HFFc6 (cell line): ENCODE measurements at regions not wholly inside any gene's neighbourhood (a gene's known extent, or its start where the extent isn't known, plus 50 kb on each side); places are given as distances from the start of the nearest gene placed in this dataset.

Experiments used
- DNase-seq: peaks from one replicate; pipeline ENCODE4 v3.0.0-alpha.2; 2018
- H3K27ac Mint-ChIP-seq: 2 replicates; pipeline ENCODE4 v1.8.0; 2020; ENCODE audit warnings: mild to moderate bottlenecking, mixed read lengths
- H3K27me3 Mint-ChIP-seq: 2 replicates; pipeline ENCODE4 v1.8.0; 2021; ENCODE audit warnings: mild to moderate bottlenecking, moderate library complexity, mixed read lengths; ENCODE audit not compliant: insufficient read depth
- H3K36me3 Mint-ChIP-seq: 2 replicates; pipeline ENCODE4 v1.8.0; 2021; ENCODE audit warnings: low read depth, mixed read lengths
- H3K4me1 Mint-ChIP-seq: 2 replicates; pipeline ENCODE4 v1.8.0; 2020; ENCODE audit warnings: low read depth, mixed read lengths
- H3K4me3 Mint-ChIP-seq: 2 replicates; pipeline ENCODE4 v1.8.0; 2020; ENCODE audit warnings: mild to moderate bottlenecking, moderate library complexity, mixed read lengths
- H3K9me3 Mint-ChIP-seq: 2 replicates; pipeline ENCODE4 v1.8.0; 2020; ENCODE audit warnings: mild to moderate bottlenecking, mixed read lengths
- TF ChIP-seq, protein P1 (sequence below): fragments of 200-600 bp; sonication (generic); IDR thresholded peaks from 2 replicates; pipeline ENCODE4 v1.5.0; 2021; ENCODE audit warnings: antibody characterized with exemption, mild to moderate bottlenecking

DNA sequence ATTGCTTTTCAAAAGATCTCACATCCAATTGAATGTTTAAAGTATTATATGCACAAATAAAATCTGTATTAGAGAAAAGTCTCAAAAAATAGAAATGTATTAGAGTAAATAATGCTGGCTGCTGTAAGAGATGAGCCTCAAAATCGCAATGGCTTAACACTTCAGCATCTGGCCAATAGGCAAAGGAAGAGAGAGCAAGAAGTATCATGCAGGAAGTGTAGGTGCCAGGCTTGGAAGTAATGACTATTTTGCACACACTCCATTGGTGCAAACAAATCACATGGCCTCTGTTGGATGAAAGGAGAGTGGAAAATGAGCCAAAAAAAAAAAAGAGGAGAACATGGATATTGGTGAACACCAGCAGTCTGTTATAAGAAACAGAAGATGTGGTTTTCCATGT lies 193.0 kb upstream of the E2F8 start:
- H3K4me1 Mint-ChIP-seq: peaks cover 29% of the 10 kb centered on the region
- no peak for DNase-seq
- no peak overlapping the region for H3K27ac Mint-ChIP-seq
- H3K27me3 Mint-ChIP-seq: peaks cover 43% of the 10 kb centered on the region
- H3K9me3 Mint-ChIP-seq: no peaks in the 10 kb centered on the region
- H3K36me3 Mint-ChIP-seq: no peaks in the 10 kb centered on the region; the same call in 1 of the 2 replicates
- TF ChIP-seq, protein P1, sequence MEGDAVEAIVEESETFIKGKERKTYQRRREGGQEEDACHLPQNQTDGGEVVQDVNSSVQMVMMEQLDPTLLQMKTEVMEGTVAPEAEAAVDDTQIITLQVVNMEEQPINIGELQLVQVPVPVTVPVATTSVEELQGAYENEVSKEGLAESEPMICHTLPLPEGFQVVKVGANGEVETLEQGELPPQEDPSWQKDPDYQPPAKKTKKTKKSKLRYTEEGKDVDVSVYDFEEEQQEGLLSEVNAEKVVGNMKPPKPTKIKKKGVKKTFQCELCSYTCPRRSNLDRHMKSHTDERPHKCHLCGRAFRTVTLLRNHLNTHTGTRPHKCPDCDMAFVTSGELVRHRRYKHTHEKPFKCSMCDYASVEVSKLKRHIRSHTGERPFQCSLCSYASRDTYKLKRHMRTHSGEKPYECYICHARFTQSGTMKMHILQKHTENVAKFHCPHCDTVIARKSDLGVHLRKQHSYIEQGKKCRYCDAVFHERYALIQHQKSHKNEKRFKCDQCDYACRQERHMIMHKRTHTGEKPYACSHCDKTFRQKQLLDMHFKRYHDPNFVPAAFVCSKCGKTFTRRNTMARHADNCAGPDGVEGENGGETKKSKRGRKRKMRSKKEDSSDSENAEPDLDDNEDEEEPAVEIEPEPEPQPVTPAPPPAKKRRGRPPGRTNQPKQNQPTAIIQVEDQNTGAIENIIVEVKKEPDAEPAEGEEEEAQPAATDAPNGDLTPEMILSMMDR: no peak
- H3K4me3 Mint-ChIP-seq: no peak overlapping the region

DNA sequence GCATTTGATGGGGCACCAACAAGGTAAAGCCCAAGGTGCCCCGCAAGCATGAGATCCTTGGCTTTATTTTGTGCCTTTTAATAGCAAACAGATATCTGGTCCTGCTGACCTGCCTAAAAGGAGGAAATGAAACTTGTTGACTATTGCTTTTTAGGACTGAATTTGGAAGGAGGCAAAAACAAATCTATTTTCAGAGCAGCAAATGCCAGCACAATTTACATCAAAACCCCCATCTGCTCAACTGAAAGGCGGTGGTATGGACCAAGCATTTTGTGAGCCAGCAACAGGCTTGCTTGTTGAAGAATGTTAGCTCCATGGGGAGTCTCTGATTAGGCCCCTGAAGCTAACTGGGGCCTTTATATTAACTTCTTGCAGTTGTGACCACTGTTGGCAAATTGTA lies 192.6 kb upstream of the E2F8 start:
- H3K9me3 Mint-ChIP-seq: no peaks in the 10 kb centered on the region
- no peak for DNase-seq
- peaks cover 26% of the 10 kb centered on the region for H3K4me1 Mint-ChIP-seq
- no peak overlapping the region for H3K27ac Mint-ChIP-seq
- H3K4me3 Mint-ChIP-seq: no peak overlapping the region
- peaks cover 45% of the 10 kb centered on the region for H3K27me3 Mint-ChIP-seq
- TF ChIP-seq, protein P1: no peak
- no peaks in the 10 kb centered on the region; the same call in 1 of the 2 replicates for H3K36me3 Mint-ChIP-seq

DNA sequence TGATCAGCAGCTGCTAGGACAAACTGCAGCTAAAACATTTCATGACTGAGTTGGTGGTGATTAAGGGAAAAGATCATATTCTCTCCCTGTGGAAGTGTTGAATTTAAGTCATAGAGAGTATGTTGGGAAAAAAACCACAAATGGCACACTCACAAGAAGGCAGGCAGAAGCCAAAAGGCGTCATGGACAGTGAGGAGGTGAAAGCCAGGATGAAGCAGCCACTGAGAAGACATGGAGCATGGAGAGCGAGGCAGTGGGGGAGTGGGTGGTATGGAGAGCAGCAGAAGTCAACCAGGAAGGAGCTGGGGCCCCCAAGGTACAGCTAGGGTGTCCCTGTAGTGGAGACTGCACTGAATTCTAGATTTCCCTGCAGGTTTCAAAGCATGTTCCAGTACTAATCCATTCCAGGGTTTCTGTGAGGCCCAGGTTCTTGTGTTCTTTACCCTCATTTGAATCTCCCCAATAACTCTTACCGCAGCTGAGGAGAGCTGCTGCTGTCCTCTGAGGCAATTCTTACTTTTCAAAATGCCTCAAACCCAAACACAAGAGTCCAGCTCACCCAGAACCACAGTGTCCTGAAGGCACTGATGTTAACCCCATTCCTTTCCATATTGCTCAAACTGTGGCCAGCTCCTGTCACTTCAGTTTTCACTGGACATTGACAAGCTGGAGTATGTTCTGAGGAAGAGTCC lies 191.8 kb upstream of the E2F8 start:
- DNase-seq: peak; percentile 53
- Mint-ChIP-seq H3K9me3 (no peaks in the 10 kb centered on the region), H3K27ac (no peak overlapping the region), H3K27me3 (peaks cover 49% of the 10 kb centered on the region), H3K36me3 (no peaks in the 10 kb centered on the region; the same call in 1 of the 2 replicates), H3K4me3 (no peak overlapping the region), H3K4me1 (peaks cover 17% of the 10 kb centered on the region)
- TF ChIP-seq, protein P1: no peak

DNA sequence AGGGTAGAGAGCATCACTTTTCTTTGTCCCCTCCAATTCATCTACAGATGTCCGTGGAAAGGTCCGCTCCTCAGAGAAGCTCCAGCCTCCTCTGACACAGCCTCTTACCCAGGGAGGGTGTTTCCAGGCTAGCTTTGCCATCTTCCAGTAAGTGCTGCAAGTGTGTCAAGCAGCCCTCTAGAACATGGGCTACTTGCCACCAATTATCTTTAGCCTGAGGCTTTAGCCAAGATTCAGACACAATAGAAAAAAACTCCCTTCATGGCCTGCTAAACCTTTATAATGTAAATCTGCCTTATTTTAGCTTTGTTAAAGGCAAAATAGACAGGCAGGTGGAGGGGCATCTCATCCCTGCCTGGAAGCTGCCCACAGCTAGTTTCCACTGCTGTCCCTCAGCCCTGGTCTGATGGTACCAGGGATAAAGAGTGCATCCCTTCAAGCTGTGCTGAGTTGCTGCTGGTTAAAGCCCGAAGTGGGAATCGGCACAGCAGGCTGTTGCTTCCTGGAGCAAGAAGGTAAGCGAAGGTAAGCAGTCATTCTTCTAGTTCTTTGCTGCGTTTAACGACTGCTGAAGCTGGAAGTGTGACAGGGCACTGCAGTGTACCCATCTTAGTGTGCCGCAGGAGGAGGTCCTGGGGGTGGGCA lies 190.1 kb upstream of the E2F8 start:
- peaks cover 58% of the 10 kb centered on the region for H3K27me3 Mint-ChIP-seq
- no peaks in the 10 kb centered on the region; the same call in 1 of the 2 replicates for H3K36me3 Mint-ChIP-seq
- H3K9me3 Mint-ChIP-seq: no peaks in the 10 kb centered on the region
- no peak overlapping the region for H3K27ac Mint-ChIP-seq
- H3K4me3 Mint-ChIP-seq: no peak overlapping the region
- H3K4me1 Mint-ChIP-seq: peaks cover 13% of the 10 kb centered on the region
- TF ChIP-seq, protein P1: no peak
- no peak for DNase-seq

DNA sequence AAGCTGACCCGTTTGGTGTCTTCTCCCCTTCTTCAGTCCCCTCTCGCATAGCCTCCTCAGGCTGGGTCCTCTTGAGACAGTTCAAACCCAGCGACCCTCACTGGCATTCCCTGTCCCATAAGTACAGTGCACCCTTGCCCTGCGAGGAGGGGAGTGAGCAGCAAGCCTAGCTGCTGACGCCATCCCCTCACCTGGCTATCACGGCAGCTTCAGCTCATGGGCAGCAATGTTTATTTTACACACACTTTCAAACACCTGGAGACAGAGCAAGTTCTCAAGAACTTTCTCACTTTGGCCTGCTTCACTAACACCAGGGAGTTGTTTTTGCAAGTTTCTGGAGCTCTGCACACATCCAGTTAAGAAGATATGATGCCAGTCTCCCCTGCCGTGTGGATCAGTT lies 189.6 kb upstream of the E2F8 start:
- H3K36me3 Mint-ChIP-seq: no peaks in the 10 kb centered on the region
- no peak for DNase-seq
- no peaks in the 10 kb centered on the region for H3K9me3 Mint-ChIP-seq
- TF ChIP-seq, protein P1: no peak
- no peak overlapping the region for H3K27ac Mint-ChIP-seq
- H3K4me1 Mint-ChIP-seq: peaks cover 13% of the 10 kb centered on the region
- no peak overlapping the region for H3K4me3 Mint-ChIP-seq
- H3K27me3 Mint-ChIP-seq: peaks cover 57% of the 10 kb centered on the region
